ENCODE measurements at regions not wholly inside any gene's neighbourhood (a gene's known extent, or its start where the extent isn't known, plus 50 kb on each side); places are given as distances from the start of the nearest gene placed in this dataset.

- Histone ChIP-seq H3K4me1 (no peaks in the 10 kb centered on the region), H3K27me3 (no peaks in the 10 kb centered on the region), H3K9me3 (no peaks in the 10 kb centered on the region), H3K36me3 (no peaks in the 10 kb centered on the region), H3K27ac (no peak overlapping the region), H3K4me3 (no peak overlapping the region)
- TF ChIP-seq CTCF (IDR thresholded peaks at IDR 0.05), result no peak
- no peak for DNase-seq (ENCODE audit: low spot score in 2 of 2)
- intact Hi-C loops (cut with DNase I), result no loop called here
Measured at GRCh38 chr15:23910030-23910429, 222.9 kb upstream of the NDN start.

- Histone ChIP-seq H3K27me3 (no peaks in the 10 kb centered on the region), H3K9me3 (no peaks in the 10 kb centered on the region), H3K27ac (no peak overlapping the region), H3K4me3 (no peak overlapping the region), H3K4me1 (no peaks in the 10 kb centered on the region), H3K36me3 (no peaks in the 10 kb centered on the region)
- TF ChIP-seq CTCF (IDR thresholded peaks at IDR 0.05), result no peak
- intact Hi-C loops (cut with DNase I), result no loop called here
- DNase-seq (ENCODE audit: low spot score in 2 of 2), result no peak
Measured at GRCh38 chr15:23912191-23912590, 225.1 kb upstream of the NDN start.

- Histone ChIP-seq H3K36me3 (no peaks in the 10 kb centered on the region), H3K4me1 (no peaks in the 10 kb centered on the region), H3K27me3 (no peaks in the 10 kb centered on the region), H3K4me3 (no peak overlapping the region), H3K27ac (no peak overlapping the region), H3K9me3 (no peaks in the 10 kb centered on the region)
- no peak for TF ChIP-seq CTCF (IDR thresholded peaks at IDR 0.05)
- no peak for DNase-seq (ENCODE audit: low spot score in 2 of 2)
- intact Hi-C loops (cut with DNase I), result no loop called here
Measured at GRCh38 chr15:23913081-23913480, 226.0 kb upstream of the NDN start.

GRCh38 chr15:23913635-23914034 is 226.5 kb upstream of the NDN start:
- DNase-seq (ENCODE audit: low spot score in 2 of 2), result no peak
- no peak for TF ChIP-seq CTCF (IDR thresholded peaks at IDR 0.05)
- Histone ChIP-seq H3K27me3 (no peaks in the 10 kb centered on the region), H3K4me3 (no peak overlapping the region), H3K36me3 (no peaks in the 10 kb centered on the region), H3K4me1 (no peaks in the 10 kb centered on the region), H3K27ac (no peak overlapping the region), H3K9me3 (no peaks in the 10 kb centered on the region)
- intact Hi-C loops (cut with DNase I), result no loop called here

GRCh38 chr15:23924686-23925085 is 237.6 kb upstream of the NDN start:
- H3K4me3 ChIP-seq, result no peak overlapping the region
- H3K9me3 ChIP-seq, result no peaks in the 10 kb centered on the region
- no peaks in the 10 kb centered on the region for H3K4me1 ChIP-seq
- DNase-seq (ENCODE audit: low spot score in 2 of 2), result no peak
- no peak overlapping the region for H3K27ac ChIP-seq
- no peaks in the 10 kb centered on the region for H3K27me3 ChIP-seq
- no peaks in the 10 kb centered on the region for H3K36me3 ChIP-seq
- intact Hi-C loops (cut with DNase I), result no loop called here
- TF ChIP-seq CTCF (IDR thresholded peaks at IDR 0.05), result no peak

GRCh38 chr15:23954931-23955330 is 267.8 kb upstream of the NDN start:
- no peak for TF ChIP-seq CTCF (IDR thresholded peaks at IDR 0.05)
- no peak overlapping the region for H3K27ac ChIP-seq
- intact Hi-C loops (cut with DNase I), result no loop called here
- no peaks in the 10 kb centered on the region for H3K4me1 ChIP-seq
- no peak overlapping the region for H3K4me3 ChIP-seq
- H3K27me3 ChIP-seq, result no peaks in the 10 kb centered on the region
- H3K9me3 ChIP-seq, result no peaks in the 10 kb centered on the region
- DNase-seq (ENCODE audit: low spot score in 2 of 2), result no peak
- H3K36me3 ChIP-seq, result no peaks in the 10 kb centered on the region

Measured in ascending aorta (tissue), 2 donors.